GM12875 (cell line): ENCODE measurements at regions not wholly inside any gene's neighbourhood (a gene's known extent, or its start where the extent isn't known, plus 50 kb on each side); places are given as distances from the start of the nearest gene placed in this dataset.
"Not testable (repeated sequence)": the region's sequence is repeated elsewhere in the genome, so short reads cannot be mapped to it uniquely, and the experiment has no call there.

ENCODE experiments used
- H3K4me3 ChIP-seq: one replicate; pipeline ENCODE4 v1.5.1; 2011; ENCODE audit warnings: low read depth, low read length, control low read depth
- TF ChIP-seq, protein P1 (sequence below): IDR thresholded peaks from 2 replicates; pipeline ENCODE4 v1.5.1; 2011; ENCODE audit warnings: low read depth, mild to moderate bottlenecking, control low read depth, inconsistent platforms, low read length, moderate library complexity, borderline replicate concordance; ENCODE audit not compliant: insufficient read depth

- H3K4me3 ChIP-seq: not testable (repeated sequence)
Measured at GRCh38 chr17:45554479-45554878, 64.0 kb upstream of the PLEKHM1 start.

DNA sequence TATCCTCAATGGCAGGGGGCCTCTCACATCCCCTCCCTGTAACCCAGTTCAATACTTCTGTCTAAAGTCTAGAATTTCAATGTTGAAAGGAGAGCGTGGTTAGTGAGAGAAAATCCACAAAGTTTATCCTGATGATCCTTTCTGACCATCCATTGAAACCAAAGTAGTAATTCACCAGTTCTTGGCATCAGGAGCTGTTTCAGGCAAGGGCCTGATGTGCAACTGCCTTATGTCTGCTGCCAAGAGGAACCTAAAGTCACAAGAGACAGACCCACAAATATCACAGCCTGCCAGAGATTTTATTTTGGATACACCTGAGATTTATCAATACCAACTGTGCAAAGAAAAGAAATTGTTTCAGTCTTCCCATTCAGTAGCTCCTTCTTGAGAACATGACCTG lies 68.3 kb upstream of the PLEKHM1 start:
- H3K4me3 ChIP-seq: not testable (repeated sequence)

- H3K4me3 ChIP-seq: not testable (repeated sequence)
Measured at GRCh38 chr17:45562868-45563267, 72.3 kb upstream of the PLEKHM1 start.

GRCh38 chr17:45563283-45563682 lies 72.8 kb upstream of the PLEKHM1 start:
- not testable (repeated sequence) for H3K4me3 ChIP-seq

DNA sequence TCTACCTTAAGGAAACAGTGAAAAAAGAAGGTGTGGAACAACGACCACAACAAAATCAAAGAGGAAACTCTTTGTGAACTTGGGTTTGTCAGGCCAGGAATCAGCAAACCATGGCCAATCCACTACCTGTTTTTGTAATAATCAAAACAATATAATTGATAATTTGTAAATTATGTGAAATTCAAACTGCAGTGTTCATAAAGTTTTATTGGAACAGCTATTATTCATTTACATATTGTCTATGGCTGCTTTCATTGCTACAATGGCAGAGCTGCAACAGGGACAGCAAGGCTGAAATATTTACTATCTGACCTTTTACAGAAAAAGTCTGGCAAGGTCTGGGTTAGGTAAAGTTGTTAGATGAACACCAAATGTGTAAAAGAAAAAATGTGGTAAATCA lies 77.8 kb upstream of the PLEKHM1 start:
- H3K4me3 ChIP-seq: not testable (repeated sequence)

DNA sequence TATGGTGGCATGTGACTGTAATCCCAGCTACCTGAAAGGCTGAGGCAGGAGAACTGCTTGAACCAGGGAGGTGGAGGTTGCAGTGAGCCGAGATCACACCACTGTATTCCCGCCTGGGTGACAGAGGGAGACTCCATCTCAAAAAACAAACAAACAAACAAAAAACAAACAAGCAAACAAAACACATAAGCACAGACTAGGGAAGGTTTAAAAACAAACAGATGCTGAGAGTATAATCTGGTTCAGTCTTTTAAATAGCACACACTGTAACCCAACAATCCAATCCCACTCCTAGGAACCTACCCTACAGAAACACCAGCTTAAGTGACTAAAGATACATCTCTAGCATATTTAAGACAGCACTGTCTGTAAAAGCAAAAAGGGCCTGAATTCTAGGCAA lies 82.8 kb upstream of the PLEKHM1 start:
- H3K4me3 ChIP-seq: not testable (repeated sequence)

- TF ChIP-seq, protein P1, sequence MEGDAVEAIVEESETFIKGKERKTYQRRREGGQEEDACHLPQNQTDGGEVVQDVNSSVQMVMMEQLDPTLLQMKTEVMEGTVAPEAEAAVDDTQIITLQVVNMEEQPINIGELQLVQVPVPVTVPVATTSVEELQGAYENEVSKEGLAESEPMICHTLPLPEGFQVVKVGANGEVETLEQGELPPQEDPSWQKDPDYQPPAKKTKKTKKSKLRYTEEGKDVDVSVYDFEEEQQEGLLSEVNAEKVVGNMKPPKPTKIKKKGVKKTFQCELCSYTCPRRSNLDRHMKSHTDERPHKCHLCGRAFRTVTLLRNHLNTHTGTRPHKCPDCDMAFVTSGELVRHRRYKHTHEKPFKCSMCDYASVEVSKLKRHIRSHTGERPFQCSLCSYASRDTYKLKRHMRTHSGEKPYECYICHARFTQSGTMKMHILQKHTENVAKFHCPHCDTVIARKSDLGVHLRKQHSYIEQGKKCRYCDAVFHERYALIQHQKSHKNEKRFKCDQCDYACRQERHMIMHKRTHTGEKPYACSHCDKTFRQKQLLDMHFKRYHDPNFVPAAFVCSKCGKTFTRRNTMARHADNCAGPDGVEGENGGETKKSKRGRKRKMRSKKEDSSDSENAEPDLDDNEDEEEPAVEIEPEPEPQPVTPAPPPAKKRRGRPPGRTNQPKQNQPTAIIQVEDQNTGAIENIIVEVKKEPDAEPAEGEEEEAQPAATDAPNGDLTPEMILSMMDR: no peak
- H3K4me3 ChIP-seq: no peak overlapping the region
Measured at GRCh38 chr17:45573924-45574770, 83.6 kb upstream of the PLEKHM1 start.

DNA sequence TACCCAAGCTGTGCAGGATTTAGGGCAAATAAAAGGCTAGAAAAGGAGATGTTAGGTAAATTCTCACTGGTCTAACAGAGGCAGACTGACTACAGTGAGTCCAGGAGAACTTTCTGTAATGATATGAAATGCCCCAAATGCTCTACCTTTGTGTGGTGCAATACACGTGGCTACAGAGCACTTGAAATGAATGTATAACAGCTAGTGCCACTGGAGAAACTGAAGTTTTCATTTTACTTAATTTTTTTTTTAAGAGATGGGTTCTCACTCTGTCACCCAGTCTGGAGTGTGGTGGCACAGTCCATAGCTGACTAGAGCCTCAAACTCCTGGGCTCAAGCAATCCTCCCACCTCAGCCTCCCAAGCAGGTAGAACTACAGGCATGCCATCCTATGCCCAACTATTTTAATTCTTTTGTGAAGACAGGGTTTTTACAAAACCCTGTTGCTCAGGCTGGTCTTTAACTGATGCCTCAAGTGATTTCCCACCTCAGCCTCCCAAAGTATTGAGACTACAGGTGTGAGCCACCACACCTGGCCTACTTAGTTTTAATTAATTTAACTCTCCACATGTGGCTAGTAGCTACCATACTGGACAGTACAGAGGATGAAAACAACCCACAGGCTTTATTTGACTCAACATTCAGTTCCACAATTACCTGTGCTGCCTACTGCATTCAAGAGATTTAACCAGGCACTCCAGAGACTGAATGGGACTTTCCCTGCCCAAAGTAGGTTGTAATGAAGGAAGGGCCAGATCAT lies 84.8 kb upstream of the PLEKHM1 start:
- H3K4me3 ChIP-seq: no peak overlapping the region
- TF ChIP-seq, protein P1: no peak

GRCh38 chr17:45576527-45577307 lies 86.2 kb upstream of the PLEKHM1 start:
- H3K4me3 ChIP-seq: not testable (repeated sequence)

GRCh38 chr17:45577571-45578279 lies 87.2 kb upstream of the PLEKHM1 start:
- H3K4me3 ChIP-seq: no peak overlapping the region
- TF ChIP-seq, protein P1: no peak
